ENCODE measurements at regions not wholly inside any gene's neighbourhood (a gene's known extent, or its start where the extent isn't known, plus 50 kb on each side); places are given as distances from the start of the nearest gene placed in this dataset.

GRCh38 chr16:80167657-80168390, 373.0 kb upstream of the DYNLRB2 start:
- Histone ChIP-seq H3K36me3 (no peaks in the 10 kb centered on the region), H3K27me3 (peaks cover 0 to 3% (median 0%) of the 10 kb centered on the region in 9 donors), H3K4me1 (no peaks in the 10 kb centered on the region), H3K4me3 (no peak overlapping the region), H3K9me3 (no peaks in the 10 kb centered on the region), H3K27ac (no peak overlapping the region)
- 72 to 77% (median 76%) methylated on average over 10 of the region's 10 CpGs for WGBS, 4 donors
- TF ChIP-seq CTCF (IDR thresholded peaks at IDR 0.05): no peak
- no peak for TF ChIP-seq POLR2A (IDR thresholded peaks at IDR 0.05)
- DNase-seq (no peak), ATAC-seq (no peak)
- intact Hi-C loops (cut with DNase I): no loop called here

GRCh38 chr16:80166082-80166481, 374.7 kb upstream of the DYNLRB2 start:
- no peaks in the 10 kb centered on the region for H3K4me1 ChIP-seq
- 78 to 90% (median 87%) methylated on average over 3 of the region's 3 CpGs for WGBS, 4 donors
- intact Hi-C loops (cut with DNase I): no loop called here

GRCh38 chr16:80164966-80165550, 375.7 kb upstream of the DYNLRB2 start:
- Histone ChIP-seq H3K4me3 (no peak overlapping the region), H3K36me3 (no peaks in the 10 kb centered on the region), H3K9me3 (no peaks in the 10 kb centered on the region), H3K27ac (no peak overlapping the region), H3K27me3 (peaks cover 0 to 3% (median 0%) of the 10 kb centered on the region in 9 donors), H3K4me1 (no peaks in the 10 kb centered on the region)
- intact Hi-C loops (cut with DNase I): no loop called here
- ATAC-seq (no peak), DNase-seq (no peak)
- TF ChIP-seq POLR2A (IDR thresholded peaks at IDR 0.05): no peak
- no peak for TF ChIP-seq CTCF (IDR thresholded peaks at IDR 0.05)
- 71 to 82% (median 75%) methylated on average over 5 of the region's 5 CpGs for WGBS, 4 donors

More at GRCh38 chr16:80166082-80166481, 374.7 kb upstream of the DYNLRB2 start:
- DNase-seq (no peak), ATAC-seq (no peak)
- Histone ChIP-seq H3K36me3 (no peaks in the 10 kb centered on the region), H3K27me3 (peaks cover 0 to 3% (median 0%) of the 10 kb centered on the region in 9 donors), H3K27ac (no peak overlapping the region), H3K9me3 (no peaks in the 10 kb centered on the region), H3K4me3 (no peak overlapping the region)
- TF ChIP-seq POLR2A (IDR thresholded peaks at IDR 0.05) (no peak), CTCF (IDR thresholded peaks at IDR 0.05) (no peak)

GRCh38 chr16:80163339-80163738, 377.5 kb upstream of the DYNLRB2 start:
- TF ChIP-seq POLR2A (IDR thresholded peaks at IDR 0.05) (no peak), CTCF (IDR thresholded peaks at IDR 0.05) (no peak)
- DNase-seq (no peak), ATAC-seq (no peak)
- 77 to 83% (median 80%) methylated on average over 4 of the region's 4 CpGs for WGBS, 4 donors
- no peaks in the 10 kb centered on the region for H3K36me3 ChIP-seq
- H3K4me3 ChIP-seq: no peak overlapping the region
- intact Hi-C loops (cut with DNase I): no loop called here
- H3K4me1 ChIP-seq: no peaks in the 10 kb centered on the region
- H3K27me3 ChIP-seq: peaks cover 0 to 3% (median 0%) of the 10 kb centered on the region in 9 donors
- H3K27ac ChIP-seq: no peak overlapping the region
- H3K9me3 ChIP-seq: no peaks in the 10 kb centered on the region
